ENCODE measurements at regions not wholly inside any gene's neighbourhood (a gene's known extent, or its start where the extent isn't known, plus 50 kb on each side); places are given as distances from the start of the nearest gene placed in this dataset.
A peak's percentile ranks its signal among the peaks of the same experiment; 100 is the strongest.

GRCh38 chr12:92556637-92557421 is 146.0 kb upstream of the PLEKHG7 start (continued):
- no peak for TF ChIP-seq ZNF776 (tag by site-specific recombination; IDR thresholded peaks at IDR 0.05; ENCODE audit: borderline replicate concordance)

- H3K4me1 ChIP-seq (ENCODE audit: control insufficient read depth, insufficient read depth, low read length): no peaks in the 10 kb centered on the region
- H3K9me3 ChIP-seq (ENCODE audit: control insufficient read depth, insufficient read depth, low read depth, low read length): no peaks in the 10 kb centered on the region
- H3K4me3 ChIP-seq (ENCODE audit: low read depth, low read length): no peak overlapping the region
- no peaks in the 10 kb centered on the region for H3K36me3 ChIP-seq (ENCODE audit: control insufficient read depth in 2 of 2, insufficient read depth in 1 of 2, low read length in 2 of 2)
- H3K27ac ChIP-seq (ENCODE audit: extremely low read depth, low read depth, low read length): no peak overlapping the region
- TF ChIP-seq ZNF660 (tag by site-specific recombination; IDR thresholded peaks at IDR 0.05): no peak
- no peak for TF ChIP-seq ZNF292 (tag by site-specific recombination; IDR thresholded peaks at IDR 0.05; ENCODE audit: borderline replicate concordance, low read depth)
- TF ChIP-seq KLF16 (tag by site-specific recombination; IDR thresholded peaks at IDR 0.05): no peak
- TF ChIP-seq ZNF548 (tag by site-specific recombination; IDR thresholded peaks at IDR 0.05): no peak
- POLR2A ChIA-PET: no interaction called here
- CTCF ChIA-PET: interaction anchor here (0.6 kb wide), 1 partner anchor 99 kb away, joined by 3 read pairs; no protein-coding TSS in a partner anchor
Observed at GRCh38 chr12:92556141-92556540, 146.6 kb upstream of the PLEKHG7 start.

GRCh38 chr12:92554158-92555073 is 148.4 kb upstream of the PLEKHG7 start:
- POLR2A ChIA-PET: no interaction called here
- Histone ChIP-seq H3K4me1 (ENCODE audit: control insufficient read depth, insufficient read depth, low read length) (no peaks in the 10 kb centered on the region), H3K4me3 (ENCODE audit: low read depth, low read length) (no peak overlapping the region), H3K27ac (ENCODE audit: extremely low read depth, low read depth, low read length) (no peak overlapping the region), H3K9me3 (ENCODE audit: control insufficient read depth, insufficient read depth, low read depth, low read length) (no peaks in the 10 kb centered on the region), H3K36me3 (ENCODE audit: control insufficient read depth in 2 of 2, insufficient read depth in 1 of 2, low read length in 2 of 2) (no peaks in the 10 kb centered on the region)
- CTCF ChIA-PET: no interaction called here
- TF ChIP-seq ZNF214 (tag by site-specific recombination; IDR thresholded peaks at IDR 0.05; ENCODE audit: borderline replicate concordance): peak; percentile 93
- no peak for TF ChIP-seq ZNF768 (tag by site-specific recombination; IDR thresholded peaks at IDR 0.05)
- no peak for TF ChIP-seq ATF2 (tag by site-specific recombination; IDR thresholded peaks at IDR 0.05; ENCODE audit: low read depth)
- no peak for TF ChIP-seq PRDM1 (tag by site-specific recombination; IDR thresholded peaks at IDR 0.05)
- no peak for TF ChIP-seq ZSCAN4 (tag by site-specific recombination; IDR thresholded peaks at IDR 0.05)

- ChIA-PET POLR2A (no interaction called here), CTCF (no interaction called here)
- Histone ChIP-seq H3K9me3 (ENCODE audit: control insufficient read depth, insufficient read depth, low read depth, low read length) (no peaks in the 10 kb centered on the region), H3K4me3 (ENCODE audit: low read depth, low read length) (no peak overlapping the region), H3K36me3 (ENCODE audit: control insufficient read depth in 2 of 2, insufficient read depth in 1 of 2, low read length in 2 of 2) (no peaks in the 10 kb centered on the region), H3K27ac (ENCODE audit: extremely low read depth, low read depth, low read length) (no peak overlapping the region; the same call in 1 of the 2 replicates), H3K4me1 (ENCODE audit: control insufficient read depth, insufficient read depth, low read length) (no peaks in the 10 kb centered on the region)
- peak; percentile 33; the same call in 1 of the 2 replicates for TF ChIP-seq TRIM28 (IDR thresholded peaks at IDR 0.05; ENCODE audit: borderline replicate concordance, low read length)
- TF ChIP-seq PATZ1 (tag by site-specific recombination; IDR thresholded peaks at IDR 0.05): no peak
Observed at GRCh38 chr12:92553389-92553788, 149.4 kb upstream of the PLEKHG7 start.
